Esophagus squamous epithelium (tissue), 5 donors: ENCODE measurements at regions not wholly inside any gene's neighbourhood (a gene's known extent, or its start where the extent isn't known, plus 50 kb on each side); places are given as distances from the start of the nearest gene placed in this dataset.
"Not testable (repeated sequence)": the region's sequence is repeated elsewhere in the genome, so short reads cannot be mapped to it uniquely, and the experiment has no call there.

Experiments
- DNase-seq: peaks from one replicate; lab custom pipeline; 2025; lab: John Stamatoyannopoulos, UW
- H3K27ac ChIP-seq, 4 donors: fragments of 200-600 bp; sonication (generic); one replicate each; pipeline ENCODE4 v1.5.1; 2016 to 2019; ENCODE audit warnings: mild to moderate bottlenecking in 1 of 4
- H3K27me3 ChIP-seq, 4 donors: fragments of 200-600 bp; sonication (generic); 1 replicate in 3 of 4; 2 replicates in 1 of 4; pipeline versions ENCODE4 v1.5.1 to v1.6.0; 2017 to 2021; ENCODE audit warnings: antibody characterized with exemption in 1 of 4
- H3K36me3 ChIP-seq, 3 donors: fragments of 200-600 bp; sonication (generic); one replicate each; pipeline ENCODE4 v1.5.1; 2016 to 2019
- H3K4me1 ChIP-seq, 3 donors: fragments of 200-600 bp; sonication (generic); one replicate each; pipeline ENCODE4 v1.5.1; 2017 to 2019
- H3K4me3 ChIP-seq, 4 donors: fragments of 200-600 bp; sonication (generic); 1 replicate in 3 of 4; 2 replicates in 1 of 4; pipeline ENCODE4 v1.5.1; 2016 to 2019; ENCODE audit warnings: mild to moderate bottlenecking in 2 of 4, moderate library complexity in 1 of 4
- H3K9me3 ChIP-seq, 3 donors: fragments of 200-600 bp; sonication (generic); one replicate each; pipeline ENCODE4 v1.5.1; 2016 to 2019
- CTCF ChIP-seq, 6 experiments: fragments of 450-650 bp in 4 of 6; fragments of 200-600 bp in 2 of 6; sonication (generic) in 2 of 6; IDR thresholded peaks; one replicate each; pipeline ENCODE4 v1.5.1; 2016 to 2019; ENCODE audit warnings: antibody characterized with exemption in 6 of 6, mild to moderate bottlenecking in 4 of 6, moderate library complexity in 4 of 6
- POLR2A ChIP-seq, 4 donors: fragments of 450-650 bp; IDR thresholded peaks; one replicate each; pipeline ENCODE4 v1.6.1; 2017; ENCODE audit warnings: antibody characterized with exemption in 4 of 4, mild to moderate bottlenecking in 4 of 4, moderate library complexity in 3 of 4
- WGBS, 2 donors: methylation state at CpG; one replicate each; pipeline ENCODE4 v1.1.5; 2018; 5-methylcytosine and 5-hydroxymethylcytosine counted together
- intact Hi-C: fragments of 100-400 bp; cut with DNase I; formaldehyde crosslinking; loops from one replicate; pipeline ENCODE4 v1.15.0; 2022
- donor health status: DM: yes; HTN: yes; CAD: no.

GRCh38 chr6:103114582-103114981 is 1721.1 kb downstream of the GRIK2 start:
- intact Hi-C loops, result no loop called here
- WGBS, 2 donors, result 61 to 65% methylated on average over 1 of the region's 1 CpG
- Histone ChIP-seq H3K4me3 (no peak overlapping the region), H3K27ac (no peak overlapping the region), H3K4me1 (no peaks in the 10 kb centered on the region), H3K27me3 (no peaks in the 10 kb centered on the region), H3K36me3 (no peaks in the 10 kb centered on the region), H3K9me3 (no peaks in the 10 kb centered on the region)
- DNase-seq, result no peak
- TF ChIP-seq POLR2A (IDR thresholded peaks at IDR 0.05) (no peak), CTCF (IDR thresholded peaks at IDR 0.05) (no peak)

GRCh38 chr6:103113416-103113815 is 1719.9 kb downstream of the GRIK2 start:
- Histone ChIP-seq H3K4me3 (no peak overlapping the region), H3K27me3 (no peaks in the 10 kb centered on the region), H3K36me3 (no peaks in the 10 kb centered on the region), H3K9me3 (no peaks in the 10 kb centered on the region), H3K4me1 (no peaks in the 10 kb centered on the region), H3K27ac (no peak overlapping the region)
- WGBS, 2 donors, result 57 to 61% methylated on average over 1 of the region's 1 CpG
- intact Hi-C loops, result no loop called here
- TF ChIP-seq CTCF (IDR thresholded peaks at IDR 0.05) (no peak), POLR2A (IDR thresholded peaks at IDR 0.05) (no peak)
- DNase-seq, result no peak

GRCh38 chr6:103107985-103108384 is 1714.5 kb downstream of the GRIK2 start:
- intact Hi-C loops, result no loop called here
- no peak for TF ChIP-seq CTCF (IDR thresholded peaks at IDR 0.05)
- no peak for TF ChIP-seq POLR2A (IDR thresholded peaks at IDR 0.05)
- DNase-seq, result no peak
- Histone ChIP-seq H3K9me3 (no peaks in the 10 kb centered on the region), H3K36me3 (no peaks in the 10 kb centered on the region), H3K4me3 (no peak overlapping the region), H3K27ac (no peak overlapping the region), H3K4me1 (no peaks in the 10 kb centered on the region), H3K27me3 (no peaks in the 10 kb centered on the region)

GRCh38 chr6:103105686-103106085 is 1712.2 kb downstream of the GRIK2 start:
- no peaks in the 10 kb centered on the region for H3K9me3 ChIP-seq
- WGBS, 2 donors, result 43 to 63% methylated on average over 2 of the region's 2 CpGs
- H3K36me3 ChIP-seq, result no peaks in the 10 kb centered on the region
- no peaks in the 10 kb centered on the region for H3K27me3 ChIP-seq
- no peak for TF ChIP-seq POLR2A (IDR thresholded peaks at IDR 0.05)
- TF ChIP-seq CTCF (IDR thresholded peaks at IDR 0.05), result no peak
- no peak for DNase-seq
- intact Hi-C loops, result no loop called here
- H3K4me3 ChIP-seq, result no peak overlapping the region
- H3K27ac ChIP-seq, result no peak overlapping the region
- no peaks in the 10 kb centered on the region for H3K4me1 ChIP-seq

GRCh38 chr6:103101267-103101666 is 1707.8 kb downstream of the GRIK2 start:
- TF ChIP-seq POLR2A (IDR thresholded peaks at IDR 0.05) (no peak), CTCF (IDR thresholded peaks at IDR 0.05) (no peak)
- Histone ChIP-seq H3K9me3 (no peaks in the 10 kb centered on the region), H3K27ac (no peak overlapping the region), H3K27me3 (no peaks in the 10 kb centered on the region), H3K4me1 (no peaks in the 10 kb centered on the region), H3K36me3 (no peaks in the 10 kb centered on the region), H3K4me3 (no peak overlapping the region)
- no peak for DNase-seq
- WGBS, 2 donors, result 82 to 91% methylated on average over 1 of the region's 1 CpG
- intact Hi-C loops, result no loop called here

GRCh38 chr6:103092414-103092813 is 1698.9 kb downstream of the GRIK2 start:
- H3K27ac ChIP-seq, H3K27me3 ChIP-seq, H3K36me3 ChIP-seq, H3K4me1 ChIP-seq, intact Hi-C loops, DNase-seq, H3K4me3 ChIP-seq: not testable (repeated sequence)
- 64 to 88% methylated on average over 4 of the region's 4 CpGs for WGBS, 2 donors
- peaks cover 0 to 14% (median 0%) of the 10 kb centered on the region in 3 donors for H3K9me3 ChIP-seq
